H1 (cell line): ENCODE measurements at regions not wholly inside any gene's neighbourhood (a gene's known extent, or its start where the extent isn't known, plus 50 kb on each side); places are given as distances from the start of the nearest gene placed in this dataset.

Experiments used
- BCL11A ChIP-seq, 2 experiments: IDR thresholded peaks; one replicate each; pipeline ENCODE4 v1.6.1; 2011; ENCODE audit warnings: low read depth in 2 of 2, low read length in 2 of 2, mild to moderate bottlenecking in 2 of 2
- CHD1 ChIP-seq: IDR thresholded peaks from 2 replicates; pipeline ENCODE4 v1.6.1; 2012; ENCODE audit warnings: low read depth, low read length, improper control_type of control experiment
- CHD2 ChIP-seq: IDR thresholded peaks from 2 replicates; pipeline ENCODE4 v1.6.1; 2012; ENCODE audit warnings: low read length, improper control_type of control experiment
- KDM1A ChIP-seq: fragments of 200-600, 300-600 bp; sonication (generic); IDR thresholded peaks from 2 replicates; pipeline ENCODE4 v1.7.1; 2016; ENCODE audit warnings: mild to moderate bottlenecking, low read length, borderline replicate concordance
- TF ChIP-seq, protein P1 (sequence below): IDR thresholded peaks from 2 replicates; pipeline ENCODE4 v1.6.1; 2012; ENCODE audit warnings: inconsistent platforms

DNA sequence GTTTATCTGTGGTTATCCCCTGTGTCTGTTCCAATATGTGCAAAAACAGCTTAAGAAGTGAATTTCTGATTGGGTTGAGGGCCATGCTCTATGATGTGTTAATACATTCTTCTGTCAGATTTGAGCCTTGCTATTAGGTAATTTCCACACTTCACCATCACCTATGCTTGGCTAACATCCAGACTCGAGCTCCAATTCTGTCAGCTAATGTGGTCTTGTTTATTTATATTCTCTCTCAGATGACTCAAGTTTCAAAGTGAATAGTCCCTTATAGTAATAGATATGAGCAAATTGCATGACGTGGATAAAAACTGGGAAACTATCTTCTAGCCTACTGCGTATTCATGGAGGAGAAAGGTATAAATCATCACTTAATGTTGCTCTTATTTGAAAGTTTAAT lies 451.3 kb downstream of the SNAPC1 start (continued):
- TF ChIP-seq CHD2 (no peak), BCL11A (IDR thresholded peaks at IDR 0.05; ENCODE audit: low read depth in 2 of 2, low read length in 2 of 2) (no peak), KDM1A (no peak), CHD1 (no peak)
- TF ChIP-seq, protein P1, sequence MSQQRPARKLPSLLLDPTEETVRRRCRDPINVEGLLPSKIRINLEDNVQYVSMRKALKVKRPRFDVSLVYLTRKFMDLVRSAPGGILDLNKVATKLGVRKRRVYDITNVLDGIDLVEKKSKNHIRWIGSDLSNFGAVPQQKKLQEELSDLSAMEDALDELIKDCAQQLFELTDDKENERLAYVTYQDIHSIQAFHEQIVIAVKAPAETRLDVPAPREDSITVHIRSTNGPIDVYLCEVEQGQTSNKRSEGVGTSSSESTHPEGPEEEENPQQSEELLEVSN: no peak
